Uterus (tissue), 2 donors: ENCODE measurements at regions not wholly inside any gene's neighbourhood (a gene's known extent, or its start where the extent isn't known, plus 50 kb on each side); places are given as distances from the start of the nearest gene placed in this dataset.

Experiments used
- CTCF ChIP-seq, 4 experiments: fragments of 200-600 bp in 2 of 4; fragments of 450-650 bp in 2 of 4; sonication (generic) in 2 of 4; IDR thresholded peaks; one replicate each; pipeline ENCODE4 v1.5.1; 2016 to 2019; ENCODE audit warnings: antibody characterized with exemption in 4 of 4, mild to moderate bottlenecking in 2 of 4, moderate library complexity in 1 of 4
- POLR2A ChIP-seq, 2 donors: fragments of 450-650 bp; IDR thresholded peaks; one replicate each; pipeline ENCODE4 v1.6.1; 2016; ENCODE audit warnings: antibody characterized with exemption in 2 of 2, mild to moderate bottlenecking in 1 of 2, moderate library complexity in 1 of 2

GRCh38 chr5:163885117-163885516 lies 379.7 kb downstream of the MAT2B start:
- TF ChIP-seq CTCF (IDR thresholded peaks at IDR 0.05) (no peak), POLR2A (IDR thresholded peaks at IDR 0.05) (no peak)
